HG03378 (cell line): ENCODE measurements at regions not wholly inside any gene's neighbourhood (a gene's known extent, or its start where the extent isn't known, plus 50 kb on each side); places are given as distances from the start of the nearest gene placed in this dataset.
"Not testable (repeated sequence)": the region's sequence is repeated elsewhere in the genome, so short reads cannot be mapped to it uniquely, and the experiment has no call there.

ENCODE experiments used
- ATAC-seq: cut with Tn5 transposase; IDR thresholded peaks from one replicate; pipeline ENCODE4 v1.9.1; 2021; ENCODE audit warnings: mild to moderate bottlenecking, moderate library complexity; ENCODE audit not compliant: unreplicated experiment

DNA sequence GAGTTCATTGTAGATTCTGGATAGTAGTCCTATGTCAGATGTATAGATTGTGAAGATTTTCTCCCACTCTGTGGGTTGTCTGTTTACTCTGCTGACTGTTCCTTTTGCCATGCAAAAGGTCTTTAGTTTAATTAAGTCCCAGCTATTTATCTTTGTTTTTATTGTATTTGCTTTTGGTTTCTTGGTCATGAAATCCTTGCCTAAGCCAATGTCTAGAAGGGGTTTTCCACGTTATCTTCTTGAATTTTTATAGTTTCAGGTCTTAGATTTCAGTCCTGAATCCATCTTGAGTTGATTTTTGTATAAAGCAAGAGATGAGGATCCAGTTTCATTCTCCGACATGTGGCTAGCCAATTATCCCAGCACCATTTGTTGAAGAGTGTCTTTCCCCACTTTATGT is 262.1 kb upstream of the TMC3 start:
- not testable (repeated sequence) for ATAC-seq

DNA sequence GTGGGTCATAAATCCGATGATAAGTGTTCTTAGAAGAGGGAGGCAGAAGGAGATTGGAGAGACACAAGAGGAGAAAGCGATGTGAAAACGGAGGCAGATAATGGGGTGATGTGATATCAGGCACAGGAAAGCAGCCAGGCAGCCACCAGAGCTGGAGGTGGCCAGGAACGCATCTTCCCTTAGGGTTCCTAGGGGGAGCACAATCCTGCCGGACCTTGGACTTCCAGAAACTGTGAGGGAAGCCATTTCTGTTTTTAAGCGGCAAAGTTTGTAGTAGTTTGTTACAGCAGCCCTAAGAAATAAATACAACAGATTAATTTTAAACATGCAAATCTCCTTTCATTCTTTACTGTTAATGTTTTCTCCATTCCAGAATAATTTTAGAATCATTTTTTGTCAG is 259.9 kb upstream of the TMC3 start:
- no peak for ATAC-seq

DNA sequence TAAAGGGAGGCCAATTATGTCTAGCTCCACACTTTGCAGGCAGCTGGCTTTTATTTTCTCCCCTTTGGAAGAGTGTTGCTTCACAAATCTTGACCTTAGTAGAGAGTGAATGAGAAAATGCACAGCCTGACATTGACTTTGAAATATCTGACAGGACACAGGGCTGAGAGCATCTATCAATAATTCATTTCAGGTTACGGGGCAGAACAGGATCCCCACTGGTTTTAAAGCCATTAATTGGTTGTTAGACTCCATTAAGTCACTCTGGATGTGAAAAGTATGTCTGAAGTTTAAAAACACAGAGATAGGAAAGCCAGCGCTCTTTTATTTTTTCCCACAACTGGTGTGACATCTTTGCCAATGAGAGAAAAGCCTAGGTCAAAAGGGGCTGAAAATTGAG is 251.9 kb upstream of the TMC3 start:
- no peak for ATAC-seq

DNA sequence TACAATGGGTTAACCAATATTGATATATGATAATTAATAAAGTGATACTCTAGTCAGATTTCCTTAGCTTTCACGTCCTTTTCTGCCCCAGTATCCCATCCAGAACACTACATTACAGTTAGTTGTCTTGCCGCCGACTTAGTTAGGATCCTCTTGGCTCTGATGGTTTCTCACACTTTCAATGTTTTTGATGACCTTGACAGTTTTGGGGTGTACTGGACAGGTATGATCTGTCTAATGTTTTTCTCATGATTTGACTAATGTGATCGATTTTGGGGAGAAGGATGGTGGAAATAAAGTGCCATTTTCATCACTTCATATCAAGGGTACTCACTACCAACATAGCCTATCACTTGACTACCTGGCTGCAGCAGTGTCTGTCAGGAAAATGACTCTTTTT is 245.0 kb upstream of the TMC3 start:
- no peak for ATAC-seq

DNA sequence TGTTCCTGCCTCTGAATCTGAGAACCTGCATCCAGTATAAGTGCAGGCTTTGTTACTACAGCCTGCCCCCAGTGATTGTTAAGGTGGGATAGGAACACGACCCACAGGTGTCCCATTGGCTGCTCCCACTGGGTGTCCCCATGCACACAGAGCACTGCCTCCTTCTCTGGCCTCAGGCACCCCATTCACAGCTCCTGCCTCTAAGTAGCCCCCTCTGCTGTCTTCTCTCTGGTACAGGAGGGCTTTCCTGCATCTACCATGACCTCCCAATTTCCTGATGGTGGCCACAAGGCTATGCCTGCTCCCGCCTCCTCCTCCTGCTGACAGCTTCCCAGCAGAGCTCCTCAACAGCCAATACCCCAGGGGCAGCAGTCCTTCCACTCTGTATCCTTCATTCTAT is 238.6 kb upstream of the TMC3 start:
- no peak for ATAC-seq

DNA sequence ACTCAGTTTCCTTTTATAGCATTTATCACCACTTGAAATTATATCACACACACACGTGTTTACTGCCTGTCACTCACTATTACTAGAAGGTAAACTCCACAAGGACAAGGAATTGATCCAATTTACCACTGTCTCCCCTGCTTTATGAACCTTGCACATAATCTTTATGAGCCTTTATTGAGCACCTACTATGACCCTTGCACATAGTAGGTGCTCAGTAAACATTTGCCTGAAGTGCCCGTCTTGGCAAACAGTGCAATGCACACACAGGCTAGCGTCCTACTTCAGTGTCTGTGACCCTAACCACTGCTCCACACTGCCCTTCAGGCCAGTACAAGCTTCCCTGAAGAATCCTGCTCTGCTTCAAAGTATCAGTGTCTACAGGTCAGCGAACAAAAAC is 237.7 kb upstream of the TMC3 start:
- no peak for ATAC-seq

DNA sequence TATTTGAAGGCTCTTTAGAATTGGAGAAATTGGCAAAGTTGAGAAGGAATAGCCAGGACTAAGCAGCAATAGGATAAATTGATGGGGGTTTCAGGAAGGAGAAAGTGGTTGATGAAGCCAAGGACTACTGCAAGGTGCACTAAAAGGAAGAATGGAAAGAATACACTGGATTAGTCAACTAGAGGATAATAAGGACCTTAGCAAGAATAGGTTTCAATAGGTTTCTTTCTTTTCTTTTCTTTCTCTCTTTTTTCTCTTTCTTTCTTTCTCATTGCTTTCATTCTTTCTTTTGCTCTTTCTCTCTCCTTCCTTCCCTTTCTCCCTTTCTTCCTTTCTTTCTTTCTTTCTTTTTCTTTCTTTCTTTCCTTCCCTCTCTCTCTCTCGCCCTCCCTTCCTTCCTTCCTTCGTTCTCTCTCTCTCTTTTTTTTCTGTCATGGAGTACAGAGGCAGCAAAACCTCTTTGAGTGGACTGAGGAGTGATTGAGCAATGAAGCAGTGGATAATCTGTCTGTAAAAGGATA is 234.4 kb upstream of the TMC3 start:
- ATAC-seq, result no peak

DNA sequence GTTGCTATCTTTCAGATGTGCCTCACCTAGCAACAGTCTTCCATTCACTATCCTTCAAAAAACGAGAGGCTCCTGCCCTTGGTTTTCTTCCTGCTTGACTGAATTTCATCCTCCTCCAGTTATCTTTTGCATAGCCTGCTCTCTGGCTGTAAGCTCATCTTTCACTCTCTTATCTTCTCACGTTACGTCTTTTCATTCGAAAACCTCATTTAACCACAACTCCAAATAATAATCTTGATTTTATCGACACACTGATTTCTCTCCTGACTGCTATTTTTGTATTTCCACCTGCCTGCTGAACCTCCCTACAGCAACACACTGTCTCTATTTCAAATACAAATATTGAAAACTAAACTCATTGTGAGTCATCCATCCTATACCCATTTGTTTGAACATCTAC is 230.7 kb upstream of the TMC3 start:
- ATAC-seq, result no peak

DNA sequence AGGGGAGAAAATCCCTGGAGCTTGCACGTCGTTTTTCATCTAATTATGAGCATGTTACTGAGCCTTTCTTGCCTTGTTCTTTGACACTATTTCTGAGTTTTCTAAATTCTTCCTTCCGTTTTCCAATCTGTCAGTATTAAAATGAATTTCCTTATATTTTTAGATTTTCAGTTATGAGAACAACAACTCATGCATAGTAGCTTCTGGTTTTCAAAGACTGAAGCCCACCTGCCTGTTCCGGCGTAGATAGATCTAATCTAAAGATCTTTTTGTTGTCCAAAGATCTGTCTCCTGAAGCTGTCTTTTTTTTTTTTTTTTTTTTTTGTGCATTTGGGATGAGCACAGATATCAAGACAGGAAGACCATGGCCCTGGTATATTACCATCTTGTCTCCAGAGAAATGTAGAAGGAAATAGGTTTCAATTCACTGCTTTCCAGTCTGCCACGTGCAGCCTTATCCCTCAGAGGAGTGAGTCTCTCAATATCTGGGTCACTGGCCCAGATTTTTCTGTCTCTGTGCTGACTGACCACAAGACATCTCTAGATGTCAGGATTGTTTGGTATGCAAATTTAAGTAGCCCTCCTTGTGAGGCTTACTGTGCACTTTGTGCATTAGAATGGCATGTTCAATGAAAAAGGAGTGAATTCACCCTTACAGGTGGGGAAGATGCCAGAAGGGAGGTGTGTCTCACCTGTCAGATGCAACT is 222.3 kb upstream of the TMC3 start:
- ATAC-seq, result no peak

DNA sequence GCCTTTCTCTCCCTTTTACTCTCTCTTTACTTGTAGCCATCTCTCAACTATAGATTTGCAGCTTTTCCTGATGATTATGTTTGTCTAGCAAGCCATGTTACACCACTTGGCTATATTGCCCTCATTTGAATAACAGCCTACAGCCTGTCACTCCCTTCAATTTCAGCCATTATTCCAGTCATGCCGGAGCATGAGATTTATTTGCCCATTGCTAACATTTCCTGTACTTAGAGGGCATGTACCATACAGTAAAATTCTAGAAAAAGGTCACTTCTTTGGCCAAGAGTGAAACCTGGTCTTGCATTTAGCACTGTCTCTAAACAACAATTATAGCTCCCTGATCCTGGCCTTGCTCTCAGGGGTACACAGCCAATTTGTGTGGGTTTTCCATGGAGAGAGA is 221.7 kb upstream of the TMC3 start:
- no peak for ATAC-seq

DNA sequence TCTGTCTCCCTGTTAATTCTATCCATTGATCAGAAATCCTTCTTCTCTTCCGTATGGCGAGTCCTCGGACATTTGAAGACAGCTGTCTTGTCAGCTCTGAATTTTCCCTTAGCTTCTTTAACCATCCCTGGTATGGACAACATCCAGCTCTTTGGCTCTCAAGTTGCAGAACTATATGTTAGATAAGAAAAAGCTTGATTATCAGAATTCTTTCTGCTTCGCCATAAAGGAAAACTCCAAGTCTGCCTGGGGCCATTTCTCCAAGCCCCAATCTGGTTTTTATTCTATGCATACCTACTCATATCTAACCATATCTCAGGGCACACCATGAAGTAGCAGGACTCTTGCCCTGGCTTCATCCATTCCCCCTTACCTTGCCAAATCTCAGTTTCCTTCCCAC is 215.7 kb upstream of the TMC3 start:
- ATAC-seq, result no peak

DNA sequence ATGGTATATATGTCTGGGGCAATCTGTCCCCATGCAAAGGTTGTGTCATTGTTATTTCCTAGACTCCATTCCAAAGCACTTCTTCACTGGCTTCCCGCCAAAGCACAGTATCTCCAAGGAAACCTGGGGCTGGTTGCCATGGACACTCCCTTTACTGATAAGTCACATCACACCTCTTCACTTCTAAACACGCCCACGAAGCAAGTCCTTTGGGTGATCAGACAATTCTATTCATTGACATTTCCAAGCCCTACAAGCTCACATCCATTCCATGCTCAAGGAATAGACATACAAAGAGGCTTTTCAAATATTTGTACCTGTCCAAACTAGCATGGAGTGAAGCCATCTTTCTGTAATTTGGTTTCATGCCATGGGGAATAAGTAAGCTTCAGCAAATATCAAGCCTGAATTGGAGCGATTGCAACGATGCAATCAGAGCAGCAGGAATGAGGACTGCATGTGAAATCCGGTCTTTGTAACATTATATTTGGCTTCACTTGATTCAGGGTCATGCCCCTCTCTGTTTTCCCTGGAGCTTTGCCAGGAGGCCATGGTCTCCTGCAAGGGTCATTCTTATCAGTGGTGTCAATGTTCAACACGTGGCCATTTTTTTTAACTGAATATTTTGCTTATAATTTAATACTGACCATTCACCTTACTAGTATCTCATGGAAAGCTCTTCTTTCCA is 201.6 kb upstream of the TMC3 start:
- no peak for ATAC-seq

DNA sequence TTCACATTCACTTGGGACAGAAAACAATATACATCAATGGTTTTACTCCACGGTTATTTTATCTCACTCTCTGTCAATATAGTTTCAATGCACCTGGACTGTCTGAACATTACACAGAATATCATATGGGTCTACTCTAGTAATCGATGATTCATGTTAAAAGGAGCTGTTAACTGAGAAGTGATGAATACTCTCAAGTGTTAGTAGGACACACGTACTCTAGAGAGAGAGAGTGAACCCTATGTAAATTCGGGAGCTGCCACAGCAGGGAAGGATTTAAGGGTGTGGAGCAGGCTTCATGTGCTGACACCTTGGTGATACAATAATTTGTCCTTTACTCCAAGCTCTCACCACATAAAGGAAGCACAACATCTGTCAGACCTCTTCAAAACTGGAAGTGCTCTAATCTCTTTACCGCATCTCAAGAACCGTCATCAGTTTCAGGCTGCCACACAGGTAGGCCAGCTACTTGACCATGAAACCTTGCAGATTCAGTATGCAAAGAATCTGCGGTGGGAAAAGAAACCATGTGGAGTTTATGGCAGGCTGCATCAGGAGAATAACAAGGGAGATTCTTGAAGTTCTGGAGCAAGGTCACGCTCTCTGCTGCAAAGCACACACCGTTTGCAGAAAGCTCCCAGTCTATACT is 199.2 kb upstream of the TMC3 start:
- no peak for ATAC-seq

DNA sequence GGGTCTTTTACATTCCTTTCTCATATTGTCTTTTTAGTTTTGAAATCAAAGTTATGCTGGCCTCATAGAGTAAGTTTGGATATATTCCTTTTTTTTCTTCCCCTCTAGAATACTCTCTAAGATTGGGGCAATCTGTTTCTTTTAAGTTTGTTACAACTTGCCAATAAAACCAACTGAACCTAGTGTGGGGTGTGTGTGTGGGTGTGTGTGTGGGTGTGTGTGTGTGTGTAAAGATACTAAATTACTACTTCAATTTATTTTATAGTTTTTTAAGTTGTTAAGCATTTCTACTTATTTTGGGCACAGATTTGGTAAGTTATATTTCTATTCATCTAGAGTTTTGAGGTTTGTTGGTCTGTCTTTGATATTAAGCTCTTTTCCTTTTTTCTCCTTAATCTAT is 198.2 kb upstream of the TMC3 start:
- ATAC-seq, result no peak

DNA sequence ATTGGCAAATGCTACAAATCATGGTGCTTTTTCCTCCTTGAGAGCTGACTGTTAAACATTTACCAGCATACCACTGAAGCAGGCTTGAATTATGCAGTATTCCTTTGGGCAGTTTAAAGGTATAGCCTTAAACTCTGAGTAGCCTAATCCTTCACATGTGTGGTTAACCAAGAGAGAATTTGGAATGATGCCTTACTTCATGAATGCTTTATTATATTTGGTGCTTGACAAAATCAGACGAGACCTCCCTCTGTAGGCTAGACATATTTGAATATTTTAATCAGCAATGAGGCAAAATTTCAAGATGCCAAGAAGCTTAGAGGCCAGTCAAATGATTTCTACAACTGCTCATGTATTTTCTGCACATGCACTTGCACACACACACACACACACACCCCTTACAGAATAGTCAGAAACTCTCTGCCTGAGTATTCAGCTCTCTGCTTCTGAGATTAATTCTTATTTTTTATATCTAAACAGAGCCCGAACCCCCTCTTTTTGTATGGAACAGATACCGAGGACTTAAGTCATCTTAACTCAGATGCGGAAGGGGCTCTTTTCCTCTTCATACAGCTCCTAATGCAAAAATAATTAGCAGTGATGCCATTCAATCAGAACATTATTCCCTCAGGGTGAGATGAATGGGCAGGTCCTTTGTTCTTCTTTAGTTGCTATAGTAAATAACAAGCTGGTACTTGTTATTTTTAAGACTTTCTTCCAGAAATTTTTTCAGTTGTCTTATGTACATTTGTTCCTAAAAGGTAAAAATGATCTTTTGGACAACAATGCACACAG is 195.5 kb upstream of the TMC3 start:
- ATAC-seq, result no peak

DNA sequence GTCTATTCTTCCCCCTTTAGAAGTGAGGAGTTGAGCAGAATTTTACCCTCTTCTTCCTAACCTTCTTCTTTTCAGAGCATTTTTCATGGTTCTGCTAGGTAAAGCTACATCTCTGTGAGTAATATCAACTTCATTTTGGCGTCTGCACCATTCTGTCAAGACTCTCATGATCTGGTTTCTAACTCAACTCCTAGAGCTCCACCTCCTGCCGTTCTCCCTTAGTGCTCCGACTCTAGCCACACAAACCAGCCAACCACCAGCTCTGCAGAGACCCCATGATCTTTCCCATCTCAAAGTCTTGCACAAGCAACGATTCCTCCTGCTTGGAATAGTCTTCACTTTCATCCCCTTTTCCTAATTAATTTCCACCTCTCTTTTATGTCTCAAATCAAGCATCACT is 193.9 kb upstream of the TMC3 start:
- ATAC-seq, result no peak

DNA sequence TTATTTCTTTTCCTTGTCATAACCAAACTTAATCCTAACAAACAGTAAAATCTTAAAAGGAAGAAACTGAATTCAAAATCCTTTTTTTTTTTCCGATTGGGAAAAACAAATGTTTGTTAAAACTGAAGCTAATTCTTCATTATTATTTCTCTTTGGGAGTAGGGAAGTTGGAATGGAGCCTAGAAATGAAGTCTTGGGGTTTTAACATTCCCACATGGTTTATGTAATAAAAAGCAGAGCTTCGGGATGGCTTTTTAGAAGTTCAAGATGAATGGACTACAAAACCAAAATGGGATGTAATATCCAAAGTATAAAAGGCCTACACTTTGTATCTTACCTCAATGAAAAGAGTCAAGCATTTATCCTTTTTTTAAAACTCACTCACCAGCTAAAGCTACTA is 189.0 kb upstream of the TMC3 start:
- ATAC-seq, result no peak

DNA sequence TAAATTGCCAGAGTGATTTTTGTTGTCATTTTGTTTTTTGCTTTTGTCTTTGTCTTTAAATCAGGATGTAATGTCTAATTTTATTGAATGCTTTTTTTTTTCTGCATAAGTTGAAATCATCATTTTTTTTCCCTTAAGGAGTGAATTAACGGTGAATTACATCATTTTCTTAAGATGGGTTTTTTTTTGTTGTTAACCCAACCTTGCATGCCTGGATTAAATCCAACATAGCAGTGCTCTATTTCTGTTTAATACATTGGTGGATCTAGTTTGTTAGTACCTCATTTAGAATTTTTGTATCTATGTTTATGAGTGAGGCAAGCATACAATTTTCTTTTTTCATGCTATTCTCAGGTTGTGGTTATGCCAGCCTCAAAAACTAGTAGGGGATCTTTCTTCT is 186.4 kb upstream of the TMC3 start:
- no peak for ATAC-seq

DNA sequence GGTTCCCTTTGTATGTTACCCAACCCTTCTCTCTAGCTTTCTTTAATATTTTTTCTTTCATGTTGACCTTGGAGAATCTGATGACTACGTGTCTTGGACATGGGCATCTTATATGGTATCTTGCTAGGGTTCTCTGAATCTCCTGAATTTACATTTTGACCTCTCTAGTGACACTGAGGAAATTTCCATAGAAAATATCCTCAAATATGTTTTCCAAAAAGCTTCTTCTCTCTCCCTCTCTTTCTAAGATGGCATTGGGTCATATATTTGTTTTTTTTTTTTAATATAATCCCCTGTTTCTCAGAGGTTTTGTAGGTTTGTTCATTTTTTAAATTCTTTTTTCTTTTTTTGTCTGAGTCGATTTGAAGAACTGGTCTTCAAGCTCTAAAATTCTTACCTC is 184.0 kb upstream of the TMC3 start:
- ATAC-seq, result no peak

DNA sequence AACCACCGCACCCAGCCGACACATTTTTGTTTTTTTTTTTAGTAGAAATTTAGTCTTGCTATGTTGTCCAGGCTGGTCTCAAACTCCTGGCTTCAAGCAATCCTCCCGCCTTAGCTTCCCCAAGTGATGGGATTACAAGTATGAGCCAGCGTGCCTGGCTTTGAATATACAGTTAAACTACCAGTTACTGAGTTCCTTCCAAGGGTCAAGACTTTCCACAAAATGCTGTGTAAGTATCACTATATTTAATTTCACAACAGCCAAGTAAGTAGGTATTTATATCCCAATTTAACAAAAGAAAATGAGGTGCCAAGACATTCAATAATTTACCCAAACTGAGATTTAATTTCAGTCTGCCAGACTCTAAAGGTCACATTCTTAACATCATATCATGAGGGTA is 181.3 kb upstream of the TMC3 start:
- ATAC-seq, result no peak

DNA sequence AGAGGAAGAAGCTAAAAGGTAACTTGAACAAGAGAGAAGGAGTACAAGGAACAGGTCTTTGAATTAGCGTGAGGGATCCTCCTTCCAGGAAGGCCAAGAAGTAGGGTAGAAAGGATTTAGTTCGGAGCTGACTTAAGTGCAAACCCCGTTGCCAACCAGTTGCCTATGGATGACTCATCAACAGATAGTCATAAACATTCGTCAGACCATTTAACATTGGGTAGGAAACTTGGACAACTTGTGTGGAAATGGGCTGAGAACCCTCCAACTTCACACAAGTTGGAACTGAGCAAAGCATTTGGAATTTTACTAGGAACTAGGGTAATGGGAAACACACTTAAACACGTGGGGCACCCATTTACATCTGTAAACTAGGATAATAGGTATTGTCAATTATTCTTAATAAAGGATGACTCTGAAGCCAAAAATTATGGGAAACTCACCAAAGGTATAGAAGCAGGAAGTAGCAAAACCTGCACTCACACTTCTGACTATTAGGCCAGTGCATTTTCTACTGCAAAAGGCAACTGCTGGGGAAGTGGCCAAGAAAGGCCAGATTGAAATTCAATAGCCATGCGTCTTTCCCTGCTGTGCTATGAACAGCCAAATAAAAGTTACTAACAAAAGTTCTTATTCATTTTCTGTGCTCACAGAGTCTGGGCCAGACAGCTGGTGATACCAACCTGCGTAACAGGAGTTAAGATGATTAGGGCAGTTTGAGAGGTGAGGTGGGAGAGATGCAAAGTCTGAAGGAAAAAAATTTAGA is 174.5 kb upstream of the TMC3 start:
- ATAC-seq, result no peak
